GM08714 (cell line): ENCODE measurements at regions not wholly inside any gene's neighbourhood (a gene's known extent, or its start where the extent isn't known, plus 50 kb on each side); places are given as distances from the start of the nearest gene placed in this dataset.

Experiments
- H3K4me3 ChIP-seq: fragments of 200-500 bp; sonication (Bioruptor generic); 2 replicates; pipeline ENCODE4 v1.5.1; 2014; ENCODE audit warnings: mild to moderate bottlenecking, low read length, inconsistent platforms
- ZNF274 ChIP-seq: IDR thresholded peaks from 2 replicates; pipeline ENCODE4 v1.6.1; 2012; ENCODE audit warnings: mild to moderate bottlenecking, low read depth, low read length

GRCh38 chr4:129167640-129168260 lies 71.8 kb downstream of the C4orf33 start:
- H3K4me3 ChIP-seq, result no peak overlapping the region

GRCh38 chr4:129172181-129172580 lies 76.2 kb downstream of the C4orf33 start:
- no peak for TF ChIP-seq ZNF274
- no peak overlapping the region for H3K4me3 ChIP-seq

More at GRCh38 chr4:129167640-129168260, 71.8 kb downstream of the C4orf33 start:
- TF ChIP-seq ZNF274, result no peak

GRCh38 chr4:129176864-129177263 lies 80.9 kb downstream of the C4orf33 start:
- no peak for TF ChIP-seq ZNF274

GRCh38 chr4:129179276-129179675 lies 83.3 kb downstream of the C4orf33 start:
- no peak for TF ChIP-seq ZNF274
- no peak overlapping the region for H3K4me3 ChIP-seq

More at GRCh38 chr4:129176864-129177263, 80.9 kb downstream of the C4orf33 start:
- H3K4me3 ChIP-seq, result no peak overlapping the region

GRCh38 chr4:129189630-129190029 lies 93.7 kb downstream of the C4orf33 start:
- TF ChIP-seq ZNF274, result no peak
- no peak overlapping the region for H3K4me3 ChIP-seq

GRCh38 chr4:129193357-129194100 lies 97.6 kb downstream of the C4orf33 start:
- no peak overlapping the region for H3K4me3 ChIP-seq
- no peak for TF ChIP-seq ZNF274

- H3K4me3 ChIP-seq, result no peak overlapping the region
Observed at GRCh38 chr4:129208481-129208880, 112.5 kb downstream of the C4orf33 start.

GRCh38 chr4:129213692-129214091 lies 117.7 kb downstream of the C4orf33 start:
- H3K4me3 ChIP-seq, result no peak overlapping the region
- TF ChIP-seq ZNF274, result no peak

More at GRCh38 chr4:129208481-129208880, 112.5 kb downstream of the C4orf33 start:
- no peak for TF ChIP-seq ZNF274

- H3K4me3 ChIP-seq, result no peak overlapping the region
- no peak for TF ChIP-seq ZNF274
Observed at GRCh38 chr4:129218360-129218759, 122.4 kb downstream of the C4orf33 start.

- TF ChIP-seq ZNF274, result no peak
- H3K4me3 ChIP-seq, result no peak overlapping the region
Observed at GRCh38 chr4:129218897-129219296, 122.9 kb downstream of the C4orf33 start.

- no peak for TF ChIP-seq ZNF274
- no peak overlapping the region for H3K4me3 ChIP-seq
Observed at GRCh38 chr4:129220254-129220653, 124.3 kb downstream of the C4orf33 start.

GRCh38 chr4:129223945-129224344 lies 128.0 kb downstream of the C4orf33 start:
- no peak for TF ChIP-seq ZNF274
- H3K4me3 ChIP-seq, result no peak overlapping the region

- no peak for TF ChIP-seq ZNF274
- no peak overlapping the region for H3K4me3 ChIP-seq
Observed at GRCh38 chr4:129230846-129231245, 134.9 kb downstream of the C4orf33 start.

GRCh38 chr4:129231945-129232588 lies 136.1 kb downstream of the C4orf33 start:
- H3K4me3 ChIP-seq, result no peak overlapping the region
- TF ChIP-seq ZNF274, result no peak
